ENCODE measurements at regions not wholly inside any gene's neighbourhood (a gene's known extent, or its start where the extent isn't known, plus 50 kb on each side); places are given as distances from the start of the nearest gene placed in this dataset.

DNA sequence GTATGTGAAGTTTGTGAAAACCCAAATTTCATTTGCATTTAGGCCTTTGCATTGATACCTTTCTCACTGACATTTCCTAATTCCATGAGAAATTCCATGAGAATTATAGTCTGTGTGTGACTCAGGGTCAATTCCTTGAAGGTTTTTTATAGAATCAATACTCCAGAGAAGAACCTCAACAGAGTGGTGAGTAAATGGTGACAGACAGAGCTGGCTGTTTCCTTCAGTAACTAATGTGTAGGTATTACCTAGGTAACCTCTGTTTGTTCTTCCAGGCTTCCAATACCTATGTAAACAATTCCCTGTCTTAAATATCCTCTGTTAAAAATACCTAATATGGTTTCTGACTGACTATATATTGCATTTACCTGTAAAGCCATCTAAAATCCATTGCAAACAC lies 117.0 kb downstream of the TTC8 start:
- no peak for TF ChIP-seq CTCF (IDR thresholded peaks at IDR 0.05)
- no peak for TF ChIP-seq EZH2 (IDR thresholded peaks at IDR 0.05; ENCODE audit: borderline replicate concordance, insufficient read depth, low read depth, low read length, poor library complexity, severe bottlenecking)

Data from B cell (primary cell).